GM21367 (cell line): ENCODE measurements at regions not wholly inside any gene's neighbourhood (a gene's known extent, or its start where the extent isn't known, plus 50 kb on each side); places are given as distances from the start of the nearest gene placed in this dataset.
"Not testable (repeated sequence)": the region's sequence is repeated elsewhere in the genome, so short reads cannot be mapped to it uniquely, and the experiment has no call there.

Experiments used
- ATAC-seq: cut with Tn5 transposase; IDR thresholded peaks from one replicate; pipeline ENCODE4 v1.9.1; 2021; ENCODE audit not compliant: unreplicated experiment

GRCh38 chrX:129361576-129361975 is 161.7 kb downstream of the SMARCA1 start:
- ATAC-seq = no peak

DNA sequence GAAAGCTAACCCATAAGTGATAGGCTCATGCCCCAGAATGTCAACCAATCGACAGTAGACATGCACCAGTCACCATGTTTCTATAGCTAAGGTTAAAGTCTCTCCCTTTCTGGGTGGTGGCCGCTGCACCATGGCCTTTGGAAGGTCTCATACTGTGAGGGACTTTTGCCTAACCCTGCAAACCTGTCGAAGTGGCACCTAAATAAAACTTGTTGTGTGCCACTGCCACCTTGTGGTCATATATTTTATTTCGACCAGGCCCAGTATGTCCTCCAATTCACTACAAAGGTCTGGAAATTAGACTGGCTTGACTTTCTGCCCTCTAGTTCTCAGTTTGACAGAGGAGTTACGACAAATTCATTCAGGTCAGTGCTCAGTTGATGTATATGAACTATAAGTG is 163.1 kb downstream of the SMARCA1 start:
- ATAC-seq = peak; percentile 96

DNA sequence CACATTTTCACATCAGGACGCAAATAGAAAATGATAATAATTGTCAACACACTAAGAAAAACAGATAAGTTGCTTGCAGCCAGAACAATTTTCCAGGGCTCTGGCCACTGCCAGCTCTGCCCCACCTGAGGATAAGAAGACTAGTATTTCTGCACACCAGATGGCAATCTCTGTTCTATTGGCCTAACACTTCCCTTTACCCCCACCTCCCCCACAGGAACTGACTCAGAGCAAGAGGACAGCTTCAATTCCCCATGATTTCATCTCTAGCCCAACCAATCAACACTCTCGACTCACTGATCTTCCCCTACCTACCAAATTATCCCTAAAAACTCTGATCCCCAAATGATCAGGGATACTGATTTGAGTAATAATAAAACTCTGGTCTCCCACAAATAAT is 164.0 kb downstream of the SMARCA1 start:
- ATAC-seq = no peak

DNA sequence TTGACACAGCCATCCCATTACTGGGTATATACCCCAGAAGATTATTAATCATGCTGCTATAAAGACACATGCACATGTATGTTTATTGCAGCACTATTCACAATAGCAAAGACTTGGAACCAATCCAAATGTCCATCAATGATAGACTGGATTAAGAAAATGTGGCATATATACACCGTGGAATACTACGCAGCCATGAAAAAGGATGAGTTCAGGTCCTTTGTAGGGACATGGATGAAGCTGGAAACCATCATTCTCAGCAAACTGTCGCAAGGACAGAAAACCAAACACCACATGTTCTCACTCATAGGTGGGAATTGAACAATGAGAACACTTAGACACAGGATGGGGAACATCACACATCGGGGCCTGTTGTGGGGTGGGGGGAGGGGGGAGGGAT is 165.9 kb downstream of the SMARCA1 start:
- ATAC-seq = not testable (repeated sequence)

DNA sequence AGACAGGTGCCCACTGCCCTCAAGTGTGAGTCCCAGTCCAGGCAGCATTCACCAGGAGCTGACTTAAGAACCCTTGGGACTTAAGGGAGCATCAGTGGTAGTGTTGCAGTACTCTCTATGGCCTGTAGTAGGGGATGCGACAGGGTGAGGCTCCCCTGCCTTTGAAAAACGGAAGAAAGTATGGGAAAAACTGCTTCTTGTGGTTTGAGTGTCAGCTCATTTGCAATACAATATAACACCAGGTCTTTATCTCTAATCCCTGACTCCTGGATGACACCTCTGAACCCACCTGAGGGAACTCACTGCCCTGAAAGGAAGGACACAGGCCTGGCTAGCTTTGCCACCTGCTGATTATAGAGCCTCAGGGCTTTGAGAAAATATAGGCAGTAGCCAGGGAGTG is 176.0 kb downstream of the SMARCA1 start:
- ATAC-seq = no peak

- ATAC-seq = no peak
Measured at GRCh38 chrX:129346574-129346973, 176.7 kb downstream of the SMARCA1 start.

DNA sequence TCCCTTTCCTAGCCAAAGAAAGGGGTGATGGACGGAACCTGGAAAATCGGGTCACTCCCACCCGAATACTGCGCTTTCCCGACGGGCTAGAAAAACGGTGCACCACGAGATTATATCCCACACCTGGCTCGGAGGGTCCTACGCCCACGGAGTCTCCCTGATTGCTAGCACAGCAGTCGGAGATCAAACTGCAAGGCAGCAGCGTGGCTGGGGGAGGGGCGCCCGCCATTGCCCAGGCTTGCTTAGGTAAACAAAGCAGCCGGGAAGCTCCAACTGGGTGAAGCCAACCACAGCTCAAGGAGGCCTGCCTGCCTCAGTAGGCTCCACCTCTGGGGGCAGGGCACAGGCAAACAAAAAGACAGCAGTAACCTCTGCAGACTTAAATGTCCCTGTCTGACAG is 186.0 kb downstream of the SMARCA1 start:
- not testable (repeated sequence) for ATAC-seq

- ATAC-seq = no peak
Measured at GRCh38 chrX:129323115-129323514, 200.2 kb downstream of the SMARCA1 start.

- ATAC-seq = no peak
Measured at GRCh38 chrX:129318375-129318774, 204.9 kb downstream of the SMARCA1 start.

GRCh38 chrX:129316461-129316860 is 206.8 kb downstream of the SMARCA1 start:
- no peak for ATAC-seq

GRCh38 chrX:129310000-129310399 is 213.3 kb downstream of the SMARCA1 start:
- no peak for ATAC-seq

DNA sequence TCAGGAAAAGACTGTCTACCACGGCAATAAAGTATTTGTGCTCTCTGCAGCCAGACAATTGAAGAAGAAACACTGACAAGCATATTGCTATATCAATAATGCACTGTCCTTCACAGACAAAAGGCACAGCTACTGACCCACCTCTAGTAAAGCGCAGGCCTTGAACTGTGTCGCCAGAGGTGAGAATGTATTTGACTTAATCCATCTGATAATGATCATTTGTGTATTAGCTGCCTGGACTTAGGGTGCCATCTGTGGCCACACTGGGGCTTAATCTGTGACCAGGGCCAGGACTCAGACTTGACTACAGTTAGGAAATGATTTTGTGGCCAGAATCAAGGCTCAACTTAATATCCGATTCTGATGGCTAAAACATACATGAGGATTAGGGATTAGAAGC is 260.4 kb downstream of the SMARCA1 start:
- no peak for ATAC-seq

- ATAC-seq = not testable (repeated sequence)
Measured at GRCh38 chrX:129255516-129255915, 267.8 kb downstream of the SMARCA1 start.

DNA sequence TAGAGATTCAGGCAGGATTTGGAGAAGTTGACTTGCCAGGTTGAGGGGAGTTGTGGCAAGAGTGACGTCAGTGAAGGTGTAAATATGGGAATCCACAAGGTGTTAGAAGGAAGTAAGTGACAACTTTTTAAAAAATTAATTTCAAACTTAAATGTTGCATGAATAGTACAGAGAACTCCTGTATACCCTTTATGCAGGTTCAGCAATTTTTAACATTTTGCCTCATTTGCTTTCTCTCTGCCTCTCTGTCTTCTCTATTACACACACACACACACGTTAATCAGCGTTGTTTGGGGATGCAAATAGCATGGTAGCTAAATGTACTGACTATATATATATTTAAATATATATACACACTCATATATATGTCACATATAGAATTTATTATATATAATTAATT is 273.7 kb downstream of the SMARCA1 start:
- no peak for ATAC-seq

GRCh38 chrX:129247642-129248041 is 275.6 kb downstream of the SMARCA1 start:
- no peak for ATAC-seq

- no peak for ATAC-seq
Measured at GRCh38 chrX:129239371-129239770, 283.9 kb downstream of the SMARCA1 start.

GRCh38 chrX:129238011-129238410 is 285.3 kb downstream of the SMARCA1 start:
- no peak for ATAC-seq

- ATAC-seq = no peak
Measured at GRCh38 chrX:129235903-129236302, 287.4 kb downstream of the SMARCA1 start.

- no peak for ATAC-seq
Measured at GRCh38 chrX:129233786-129234185, 289.5 kb downstream of the SMARCA1 start.

DNA sequence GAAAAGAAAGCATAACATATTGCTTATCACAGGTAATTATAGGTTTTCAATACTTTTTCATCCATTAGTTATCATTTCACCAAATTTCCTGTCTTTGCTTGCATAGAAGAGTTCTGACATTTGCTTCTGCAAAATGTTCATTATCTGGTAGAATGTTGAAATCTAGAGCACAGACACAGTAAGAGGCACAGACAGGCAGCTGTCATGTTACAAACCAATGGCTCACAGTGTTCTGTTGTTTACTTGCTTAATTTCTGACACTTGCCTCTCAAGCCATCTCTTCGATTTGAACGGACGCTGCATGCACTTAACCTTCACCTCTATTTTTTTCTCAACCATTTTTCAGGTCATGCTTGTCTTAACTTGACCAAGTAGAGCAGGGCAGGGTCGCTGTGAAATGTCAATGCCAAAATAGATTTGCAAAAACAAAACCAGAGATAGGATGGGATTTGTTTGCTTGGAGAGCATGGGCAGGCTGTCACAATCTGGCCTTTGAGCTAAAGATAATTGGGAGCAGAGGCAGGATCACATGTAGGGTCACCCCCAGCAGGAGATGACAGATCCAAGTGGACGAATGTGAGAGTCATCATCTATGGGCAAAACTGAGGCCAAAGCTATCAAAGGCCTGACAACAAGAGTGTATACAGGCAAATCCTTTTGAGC is 292.3 kb downstream of the SMARCA1 start:
- no peak for ATAC-seq

- ATAC-seq = no peak
Measured at GRCh38 chrX:129230168-129230567, 293.1 kb downstream of the SMARCA1 start.

DNA sequence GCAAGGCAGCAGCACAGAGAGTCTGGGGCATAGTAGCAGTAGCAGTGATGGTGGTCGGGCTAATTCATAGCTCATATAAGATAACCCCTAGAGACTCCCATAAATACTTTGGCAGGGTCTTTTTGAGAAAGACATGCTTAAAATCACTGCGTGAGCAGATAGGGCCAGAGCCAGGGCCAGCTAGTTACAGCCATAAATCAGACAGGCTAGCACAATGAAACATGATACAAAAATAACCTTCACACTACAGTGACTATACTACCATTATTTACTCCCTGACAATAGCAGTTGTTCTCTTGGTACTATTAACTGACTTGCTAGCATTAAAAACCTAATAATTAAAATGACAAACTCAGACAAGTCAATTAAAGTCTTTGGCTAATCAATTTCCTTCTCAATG is 295.9 kb downstream of the SMARCA1 start:
- ATAC-seq = no peak

DNA sequence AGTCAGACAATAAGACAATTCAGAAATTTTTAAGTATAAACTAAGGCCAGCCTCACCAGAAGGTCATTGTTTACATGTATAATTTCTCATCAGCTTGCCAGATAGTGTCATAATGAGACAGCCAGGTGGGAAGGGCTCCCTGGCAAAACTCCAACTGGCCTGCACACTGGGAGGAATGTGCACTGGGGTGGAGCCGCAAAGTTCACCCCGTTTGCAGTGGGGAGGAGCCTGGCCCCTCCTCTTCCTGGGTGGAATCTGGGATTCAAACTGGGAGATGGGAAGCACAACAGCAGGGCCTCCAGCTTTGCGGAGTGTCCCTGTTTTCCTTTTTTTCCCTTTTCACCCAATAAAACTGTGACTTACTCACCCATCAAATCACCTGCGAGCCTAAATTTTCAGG is 329.9 kb downstream of the SMARCA1 start:
- ATAC-seq = no peak
